ENCODE measurements at regions not wholly inside any gene's neighbourhood (a gene's known extent, or its start where the extent isn't known, plus 50 kb on each side); places are given as distances from the start of the nearest gene placed in this dataset.

DNA sequence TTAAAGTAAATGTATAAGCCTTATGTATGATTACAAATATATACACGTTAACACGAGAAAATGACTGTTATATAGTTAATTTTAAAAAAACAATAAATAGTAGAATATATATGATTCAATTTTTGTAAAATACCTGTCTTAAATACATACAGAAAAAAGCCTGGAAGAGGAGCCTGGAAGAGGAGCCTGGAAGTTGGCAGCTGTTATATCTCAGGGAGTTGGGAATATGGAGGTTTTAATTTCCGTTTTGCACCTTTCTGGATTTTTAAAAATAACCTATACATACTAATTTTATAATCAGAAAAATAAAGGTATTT, 111.6 kb downstream of the WT1 start:
- no peak for DNase-seq

GRCh38 chr11:32325187-32325586, 110.2 kb downstream of the WT1 start:
- DNase-seq, result no peak

DNA sequence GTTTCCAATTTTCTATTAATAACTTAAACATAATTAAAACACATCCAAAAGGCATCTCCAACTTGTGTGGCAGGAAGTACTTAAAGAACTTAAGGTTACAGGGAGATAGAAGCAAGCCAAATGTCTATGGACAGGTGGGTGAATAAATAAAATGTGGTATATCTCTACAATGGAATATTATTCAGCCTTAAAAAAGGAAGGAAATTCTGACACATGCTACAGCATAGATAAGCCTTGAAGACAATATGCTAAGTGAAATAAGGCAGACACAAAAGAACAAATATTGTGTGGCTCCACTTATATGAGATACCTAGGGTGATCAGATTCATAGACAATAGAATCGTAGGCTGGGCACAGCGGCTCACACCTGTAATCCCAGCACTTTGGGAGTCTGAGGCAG, 109.6 kb downstream of the WT1 start:
- no peak for DNase-seq

- DNase-seq, result no peak
Observed at GRCh38 chr11:32326522-32326921, 108.8 kb downstream of the WT1 start.

DNA sequence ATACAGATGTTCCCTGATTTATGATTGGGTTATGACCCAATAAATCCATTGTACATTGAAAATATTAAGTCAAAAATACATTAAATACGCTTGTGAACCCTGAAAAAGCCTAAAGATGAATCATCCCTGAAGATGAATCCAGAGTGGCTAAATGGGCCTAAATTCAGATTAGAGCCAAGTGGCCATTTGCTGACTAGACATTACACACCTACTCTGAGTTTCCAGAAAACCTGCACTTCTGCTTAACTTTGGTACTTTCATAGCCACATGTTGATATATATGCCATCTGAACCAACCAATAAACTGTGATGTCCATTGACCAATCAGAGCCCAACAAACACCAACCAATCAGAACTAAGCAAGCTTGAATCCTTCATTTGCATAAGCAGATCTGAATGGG, 106.9 kb downstream of the WT1 start:
- DNase-seq, result no peak

DNA sequence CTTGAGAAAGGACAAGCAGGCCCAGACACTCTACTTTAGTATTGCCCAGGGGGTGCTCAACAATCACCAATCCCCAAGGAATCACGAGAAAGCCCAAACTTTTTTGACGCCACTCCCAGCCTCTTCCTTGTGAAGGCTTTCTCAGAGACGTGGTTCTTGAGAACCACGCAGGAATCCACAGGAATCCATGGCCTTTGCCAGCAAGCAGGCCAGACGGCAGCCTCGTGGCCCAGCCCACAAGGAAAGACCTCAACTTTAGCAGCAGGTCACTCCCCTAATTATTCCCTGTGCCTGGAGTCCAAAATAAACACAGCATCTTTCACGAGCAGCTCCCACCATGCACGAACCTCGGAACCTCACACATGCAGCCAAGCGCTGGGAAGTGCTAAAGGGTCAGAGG, 104.2 kb downstream of the WT1 start:
- DNase-seq, result no peak

DNA sequence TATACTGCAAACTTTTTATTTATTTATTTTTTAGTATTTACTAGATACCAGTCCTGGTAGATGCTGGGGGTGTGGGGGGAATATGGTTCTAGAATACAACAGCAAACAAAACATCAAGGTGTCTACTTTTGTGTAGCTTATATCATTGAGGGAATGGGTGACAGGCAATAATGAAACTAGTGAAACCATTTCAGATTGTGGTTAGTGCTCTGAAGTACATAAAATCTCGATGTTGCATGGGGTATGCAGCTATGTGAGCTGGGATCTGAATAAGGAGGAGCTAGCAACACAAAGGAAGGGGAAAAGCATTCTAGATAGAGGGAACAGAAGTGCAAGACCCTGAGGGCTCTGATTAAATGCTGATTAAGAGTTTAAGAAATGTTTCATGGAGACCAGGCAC, 103.5 kb downstream of the WT1 start:
- DNase-seq, result no peak

- DNase-seq, result no peak
Observed at GRCh38 chr11:32332990-32333319, 102.4 kb downstream of the WT1 start.

- DNase-seq, result no peak
Observed at GRCh38 chr11:32333320-32333991, 101.9 kb downstream of the WT1 start.

DNA sequence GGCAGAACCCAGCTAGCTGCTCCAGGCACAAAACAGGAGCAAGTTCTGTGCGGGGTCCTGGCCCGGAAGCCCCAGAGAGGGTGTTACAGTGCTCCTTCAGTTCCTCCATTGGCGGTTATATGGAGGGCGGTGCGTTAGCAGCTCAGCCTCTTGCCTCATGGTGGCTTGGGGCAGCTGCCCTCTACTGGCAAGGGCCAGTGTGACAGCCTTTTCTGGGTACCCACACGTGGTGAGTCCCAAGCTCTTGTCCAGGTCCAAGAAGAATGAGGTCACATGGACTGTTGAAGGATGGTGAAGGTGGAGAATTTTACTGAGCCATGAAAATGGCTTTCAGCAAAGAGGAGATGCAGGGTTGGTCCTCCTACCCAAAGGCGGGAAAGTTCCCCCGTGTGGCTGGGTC, 100.5 kb downstream of the WT1 start:
- no peak for DNase-seq
